ENCODE measurements at regions not wholly inside any gene's neighbourhood (a gene's known extent, or its start where the extent isn't known, plus 50 kb on each side); places are given as distances from the start of the nearest gene placed in this dataset.

- no peak overlapping the region for H3K4me3 ChIP-seq (replicated peaks in 1 of 2; ENCODE audit: low read depth in 2 of 2, low read length in 2 of 2)
- TF ChIP-seq, protein P1, sequence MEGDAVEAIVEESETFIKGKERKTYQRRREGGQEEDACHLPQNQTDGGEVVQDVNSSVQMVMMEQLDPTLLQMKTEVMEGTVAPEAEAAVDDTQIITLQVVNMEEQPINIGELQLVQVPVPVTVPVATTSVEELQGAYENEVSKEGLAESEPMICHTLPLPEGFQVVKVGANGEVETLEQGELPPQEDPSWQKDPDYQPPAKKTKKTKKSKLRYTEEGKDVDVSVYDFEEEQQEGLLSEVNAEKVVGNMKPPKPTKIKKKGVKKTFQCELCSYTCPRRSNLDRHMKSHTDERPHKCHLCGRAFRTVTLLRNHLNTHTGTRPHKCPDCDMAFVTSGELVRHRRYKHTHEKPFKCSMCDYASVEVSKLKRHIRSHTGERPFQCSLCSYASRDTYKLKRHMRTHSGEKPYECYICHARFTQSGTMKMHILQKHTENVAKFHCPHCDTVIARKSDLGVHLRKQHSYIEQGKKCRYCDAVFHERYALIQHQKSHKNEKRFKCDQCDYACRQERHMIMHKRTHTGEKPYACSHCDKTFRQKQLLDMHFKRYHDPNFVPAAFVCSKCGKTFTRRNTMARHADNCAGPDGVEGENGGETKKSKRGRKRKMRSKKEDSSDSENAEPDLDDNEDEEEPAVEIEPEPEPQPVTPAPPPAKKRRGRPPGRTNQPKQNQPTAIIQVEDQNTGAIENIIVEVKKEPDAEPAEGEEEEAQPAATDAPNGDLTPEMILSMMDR (IDR thresholded peaks at IDR 0.05; ENCODE audit: low read depth, low read length): no peak
- DNase-seq (ENCODE audit: low read depth in 2 of 2): no peak
Measured at GRCh38 chr15:91630090-91630489, 223.4 kb upstream of the SLCO3A1 start.

DNA sequence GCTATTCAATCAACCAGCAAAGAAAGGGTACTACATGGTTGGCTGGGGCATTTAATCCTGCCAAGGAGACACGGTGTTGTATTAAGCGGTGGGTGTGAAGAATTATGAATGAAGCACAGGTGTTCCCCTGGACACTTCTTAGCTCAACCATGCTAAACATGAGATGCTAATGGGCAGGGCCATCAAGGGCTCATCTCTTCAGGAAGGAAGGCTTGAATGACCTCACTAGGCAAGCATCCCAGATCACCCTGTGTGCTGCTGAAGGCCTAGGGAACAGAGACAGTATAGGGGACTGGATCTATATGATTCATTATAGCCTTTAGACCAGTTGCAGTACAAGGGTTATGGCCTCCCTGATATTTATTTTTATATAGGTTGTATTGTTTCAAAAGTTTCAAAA is 221.3 kb upstream of the SLCO3A1 start:
- DNase-seq (ENCODE audit: low read depth in 2 of 2): no peak
- no peak overlapping the region for H3K4me3 ChIP-seq (replicated peaks in 1 of 2; ENCODE audit: low read depth in 2 of 2, low read length in 2 of 2)
- TF ChIP-seq, protein P1 (IDR thresholded peaks at IDR 0.05; ENCODE audit: low read depth, low read length): no peak

GRCh38 chr15:91632981-91633380 is 220.5 kb upstream of the SLCO3A1 start:
- TF ChIP-seq, protein P1 (IDR thresholded peaks at IDR 0.05; ENCODE audit: low read depth, low read length): no peak
- no peak for DNase-seq (ENCODE audit: low read depth in 2 of 2)
- no peak overlapping the region for H3K4me3 ChIP-seq (replicated peaks in 1 of 2; ENCODE audit: low read depth in 2 of 2, low read length in 2 of 2)

- no peak for DNase-seq (ENCODE audit: low read depth in 2 of 2)
- TF ChIP-seq, protein P1 (IDR thresholded peaks at IDR 0.05; ENCODE audit: low read depth, low read length): no peak
Measured at GRCh38 chr15:91634179-91634578, 219.3 kb upstream of the SLCO3A1 start.

DNA sequence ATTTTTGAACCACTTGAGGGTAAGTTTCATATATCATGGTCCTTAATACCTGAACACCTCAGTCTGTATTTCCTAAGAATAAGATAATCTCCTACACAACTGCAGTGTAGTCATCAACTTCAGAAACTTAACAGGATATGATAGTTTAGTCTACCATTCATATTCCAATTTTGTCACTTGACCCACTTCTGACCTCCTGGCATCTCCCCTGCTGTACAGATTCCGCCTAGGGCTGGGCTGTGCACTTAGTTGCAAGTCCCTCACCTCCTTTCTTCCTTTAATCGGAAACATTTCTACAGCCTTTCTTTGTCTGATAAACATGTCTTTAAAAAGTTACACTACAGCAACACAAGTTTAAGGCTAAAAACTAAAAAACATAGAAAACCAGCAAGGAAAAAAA is 218.4 kb upstream of the SLCO3A1 start:
- no peak for DNase-seq (ENCODE audit: low read depth in 2 of 2)
- H3K4me3 ChIP-seq (replicated peaks in 1 of 2; ENCODE audit: low read depth in 2 of 2, low read length in 2 of 2): no peak overlapping the region
- TF ChIP-seq, protein P1 (IDR thresholded peaks at IDR 0.05; ENCODE audit: low read depth, low read length): no peak

More at GRCh38 chr15:91634179-91634578, 219.3 kb upstream of the SLCO3A1 start:
- H3K4me3 ChIP-seq (replicated peaks in 1 of 2; ENCODE audit: low read depth in 2 of 2, low read length in 2 of 2): no peak overlapping the region

- TF ChIP-seq, protein P1 (IDR thresholded peaks at IDR 0.05; ENCODE audit: low read depth, low read length): no peak
- no peak overlapping the region for H3K4me3 ChIP-seq (replicated peaks in 1 of 2; ENCODE audit: low read depth in 2 of 2, low read length in 2 of 2)
- DNase-seq (ENCODE audit: low read depth in 2 of 2): no peak
Measured at GRCh38 chr15:91635641-91636040, 217.9 kb upstream of the SLCO3A1 start.

DNA sequence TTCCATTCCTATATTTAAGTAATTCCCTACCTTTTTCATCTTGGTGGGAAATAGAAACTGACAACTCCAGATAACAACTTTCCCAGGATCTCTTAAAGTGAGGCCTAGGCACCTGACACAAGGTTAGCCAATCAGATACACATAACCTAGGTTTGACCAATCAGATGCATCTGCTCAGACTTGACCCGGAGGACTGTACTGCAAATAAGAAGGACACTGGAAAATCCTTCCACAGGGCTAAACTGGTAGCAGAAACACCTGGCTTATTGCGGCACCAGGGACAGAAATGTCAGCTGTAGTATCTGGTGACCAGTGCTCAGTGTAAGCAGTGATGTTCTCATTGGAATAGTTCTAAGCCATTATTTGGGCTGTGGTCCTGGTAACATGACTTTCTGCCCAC is 204.5 kb upstream of the SLCO3A1 start:
- DNase-seq (ENCODE audit: low read depth in 2 of 2): no peak
- TF ChIP-seq, protein P1 (IDR thresholded peaks at IDR 0.05; ENCODE audit: low read depth, low read length): no peak
- H3K4me3 ChIP-seq (replicated peaks in 1 of 2; ENCODE audit: low read depth in 2 of 2, low read length in 2 of 2): no peak overlapping the region
